CD4-positive, alpha-beta T cell (primary cell): ENCODE measurements at regions not wholly inside any gene's neighbourhood (a gene's known extent, or its start where the extent isn't known, plus 50 kb on each side); places are given as distances from the start of the nearest gene placed in this dataset.

Experiments used
- ATAC-seq: fragments of 200-7000 bp; cut with Tn5 transposase; one replicate; pipeline ENCODE4 v1.10.0; 2022; ENCODE audit warnings: mild to moderate bottlenecking; ENCODE audit not compliant: poor library complexity
- CTCF ChIA-PET: fragments of 350-600 bp; sonication (Branson Sonifier 250); formaldehyde crosslinking; loops from one replicate; lab custom pipeline; 2021; ENCODE audit warnings: antibody characterized with exemption, inconsistent platforms; lab: Charles Lee
- POLR2A ChIA-PET: fragments of 350-600 bp; sonication (Branson Sonifier 250); formaldehyde crosslinking; loops from one replicate; lab custom pipeline; 2021; ENCODE audit warnings: antibody characterized with exemption, inconsistent platforms; lab: Charles Lee
- DNase-seq, 14 experiments: peaks; one replicate each; pipeline ENCODE4 v3.0.0-alpha.2; 2013 to 2020; ENCODE audit warnings: mixed read lengths in 2 of 14
- H3K27ac ChIP-seq, 2 donors: one replicate each; pipeline versions ENCODE4 v1.5.1 to v1.7.0; 2013; ENCODE audit warnings: low read length in 2 of 2, low read depth in 1 of 2, mild to moderate bottlenecking in 1 of 2
- H3K27me3 ChIP-seq, 2 experiments: 1 replicate in 1 of 2; 2 replicates in 1 of 2; pipeline versions ENCODE4 v1.6.1 to v1.7.0; 2013; ENCODE audit warnings: low read length in 2 of 2, control low read depth in 1 of 2, mild to moderate bottlenecking in 1 of 2, moderate library complexity in 1 of 2; ENCODE audit not compliant: insufficient read depth in 2 of 2, control insufficient read depth in 1 of 2
- H3K36me3 ChIP-seq: one replicate; pipeline ENCODE4 v1.6.1; 2013; ENCODE audit warnings: low read length, control low read depth; ENCODE audit not compliant: insufficient read depth
- H3K4me1 ChIP-seq: one replicate; pipeline ENCODE4 v1.6.1; 2013; ENCODE audit warnings: low read length, control low read depth; ENCODE audit not compliant: insufficient read depth
- H3K4me3 ChIP-seq: one replicate; pipeline ENCODE4 v1.5.1; 2013; ENCODE audit warnings: mild to moderate bottlenecking, low read length, moderate library complexity
- H3K9me3 ChIP-seq, 2 experiments: 1 replicate in 1 of 2; 2 replicates in 1 of 2; pipeline versions ENCODE4 v1.6.1 to v1.7.0; 2013; ENCODE audit warnings: low read length in 2 of 2, mild to moderate bottlenecking in 2 of 2, control low read depth in 1 of 2, moderate library complexity in 1 of 2; ENCODE audit not compliant: control insufficient read depth in 1 of 2, insufficient read depth in 1 of 2
- H3K27ac Mint-ChIP-seq: one replicate; pipeline ENCODE4 v1.8.0; 2020; ENCODE audit warnings: mixed read lengths
- H3K27me3 Mint-ChIP-seq: one replicate; pipeline ENCODE4 v1.8.0; 2021; ENCODE audit warnings: mixed read lengths
- H3K36me3 Mint-ChIP-seq: one replicate; pipeline ENCODE4 v1.8.0; 2021; ENCODE audit warnings: low read depth, mixed read lengths
- H3K4me1 Mint-ChIP-seq: one replicate; pipeline ENCODE4 v1.8.0; 2021; ENCODE audit warnings: low read depth, mixed read lengths
- H3K4me3 Mint-ChIP-seq: one replicate; pipeline ENCODE4 v1.8.0; 2020; ENCODE audit warnings: mild to moderate bottlenecking, mixed read lengths
- H3K9me3 Mint-ChIP-seq: one replicate; pipeline ENCODE4 v1.8.0; 2020; ENCODE audit warnings: mixed read lengths
- intact Hi-C, 2 experiments: fragments of 100-400 bp; cut with DNase I in 1 of 2; cut with micrococcal nuclease in 1 of 2; formaldehyde crosslinking; loops; one replicate each; pipeline versions ENCODE4 v1.15.1 to v1.9.0; 2023 to 2025; cut with DNase I, micrococcal nuclease
- TF ChIP-seq, protein P1 (sequence below): fragments of 200-600 bp; IDR thresholded peaks from one replicate; pipeline ENCODE4 v1.8.0; 2022; ENCODE audit warnings: antibody characterized with exemption, mild to moderate bottlenecking

DNA sequence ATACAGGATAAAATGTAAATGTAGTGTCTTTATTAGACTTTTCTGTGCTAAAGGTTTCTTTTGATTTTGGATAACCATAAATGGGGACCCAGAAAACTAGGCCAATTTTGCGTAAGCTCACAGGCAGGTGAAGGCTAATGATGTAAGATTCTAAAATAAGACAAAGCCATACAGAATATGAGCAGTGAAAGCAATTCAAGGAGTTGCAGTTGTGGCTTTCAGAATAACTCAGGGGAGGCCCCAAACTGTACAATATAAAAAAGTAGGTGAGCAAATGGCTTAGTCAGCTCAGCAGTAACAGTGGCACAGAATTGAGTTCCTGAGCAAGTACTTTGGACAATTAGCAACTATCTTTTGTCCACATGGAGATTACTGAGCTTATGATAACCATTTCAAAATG is 81.7 kb upstream of the NRP1 start:
- no peaks in the 10 kb centered on the region for H3K36me3 ChIP-seq
- H3K4me3 ChIP-seq: no peak overlapping the region
- H3K9me3 ChIP-seq: no peaks in the 10 kb centered on the region
- DNase-seq (no peak), ATAC-seq (no peak)
- peaks cover 0 to 11% of the 10 kb centered on the region in 2 experiments for H3K27me3 ChIP-seq
- ChIA-PET CTCF (no interaction called here), POLR2A (no interaction called here)
- no peak overlapping the region for H3K4me3 Mint-ChIP-seq
- H3K27ac Mint-ChIP-seq: no peak overlapping the region
- H3K4me1 Mint-ChIP-seq: no peaks in the 10 kb centered on the region
- intact Hi-C loops: no loop called here
- H3K4me1 ChIP-seq: no peaks in the 10 kb centered on the region
- peaks cover 26% of the 10 kb centered on the region for H3K27me3 Mint-ChIP-seq
- TF ChIP-seq, protein P1, sequence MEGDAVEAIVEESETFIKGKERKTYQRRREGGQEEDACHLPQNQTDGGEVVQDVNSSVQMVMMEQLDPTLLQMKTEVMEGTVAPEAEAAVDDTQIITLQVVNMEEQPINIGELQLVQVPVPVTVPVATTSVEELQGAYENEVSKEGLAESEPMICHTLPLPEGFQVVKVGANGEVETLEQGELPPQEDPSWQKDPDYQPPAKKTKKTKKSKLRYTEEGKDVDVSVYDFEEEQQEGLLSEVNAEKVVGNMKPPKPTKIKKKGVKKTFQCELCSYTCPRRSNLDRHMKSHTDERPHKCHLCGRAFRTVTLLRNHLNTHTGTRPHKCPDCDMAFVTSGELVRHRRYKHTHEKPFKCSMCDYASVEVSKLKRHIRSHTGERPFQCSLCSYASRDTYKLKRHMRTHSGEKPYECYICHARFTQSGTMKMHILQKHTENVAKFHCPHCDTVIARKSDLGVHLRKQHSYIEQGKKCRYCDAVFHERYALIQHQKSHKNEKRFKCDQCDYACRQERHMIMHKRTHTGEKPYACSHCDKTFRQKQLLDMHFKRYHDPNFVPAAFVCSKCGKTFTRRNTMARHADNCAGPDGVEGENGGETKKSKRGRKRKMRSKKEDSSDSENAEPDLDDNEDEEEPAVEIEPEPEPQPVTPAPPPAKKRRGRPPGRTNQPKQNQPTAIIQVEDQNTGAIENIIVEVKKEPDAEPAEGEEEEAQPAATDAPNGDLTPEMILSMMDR: no peak
- no peaks in the 10 kb centered on the region for H3K36me3 Mint-ChIP-seq
- H3K9me3 Mint-ChIP-seq: no peaks in the 10 kb centered on the region
- H3K27ac ChIP-seq: no peak overlapping the region

DNA sequence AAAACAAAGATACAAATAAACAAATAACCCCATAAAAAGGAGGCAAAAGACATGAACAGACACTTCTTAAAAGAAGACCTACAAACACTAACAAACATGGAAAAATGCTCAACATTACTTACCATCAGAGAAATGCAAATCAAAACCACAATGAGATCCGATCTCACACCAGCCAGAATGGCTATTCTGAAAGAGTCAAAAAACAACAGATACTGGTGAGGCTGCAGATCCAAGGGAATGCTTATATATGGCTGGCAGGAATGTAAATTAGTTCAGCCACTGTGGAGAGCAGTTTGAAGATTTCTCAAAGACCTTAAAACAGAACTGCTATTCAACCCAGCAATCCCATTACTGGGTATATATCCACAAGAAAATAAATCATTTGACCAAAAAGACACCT is 80.4 kb upstream of the NRP1 start:
- Histone ChIP-seq H3K9me3 (no peaks in the 10 kb centered on the region), H3K27me3 (peaks cover 0 to 9% of the 10 kb centered on the region in 2 experiments), H3K36me3 (no peaks in the 10 kb centered on the region), H3K4me1 (no peaks in the 10 kb centered on the region), H3K4me3 (no peak overlapping the region), H3K27ac (no peak overlapping the region)
- DNase-seq (no peak), ATAC-seq (no peak)
- TF ChIP-seq, protein P1: no peak
- ChIA-PET CTCF (no interaction called here), POLR2A (no interaction called here)
- peaks cover 33% of the 10 kb centered on the region for H3K27me3 Mint-ChIP-seq
- no peak overlapping the region for H3K4me3 Mint-ChIP-seq
- no peak overlapping the region for H3K27ac Mint-ChIP-seq
- no peaks in the 10 kb centered on the region for H3K9me3 Mint-ChIP-seq
- intact Hi-C loops: no loop called here
- H3K4me1 Mint-ChIP-seq: no peaks in the 10 kb centered on the region
- H3K36me3 Mint-ChIP-seq: no peaks in the 10 kb centered on the region

DNA sequence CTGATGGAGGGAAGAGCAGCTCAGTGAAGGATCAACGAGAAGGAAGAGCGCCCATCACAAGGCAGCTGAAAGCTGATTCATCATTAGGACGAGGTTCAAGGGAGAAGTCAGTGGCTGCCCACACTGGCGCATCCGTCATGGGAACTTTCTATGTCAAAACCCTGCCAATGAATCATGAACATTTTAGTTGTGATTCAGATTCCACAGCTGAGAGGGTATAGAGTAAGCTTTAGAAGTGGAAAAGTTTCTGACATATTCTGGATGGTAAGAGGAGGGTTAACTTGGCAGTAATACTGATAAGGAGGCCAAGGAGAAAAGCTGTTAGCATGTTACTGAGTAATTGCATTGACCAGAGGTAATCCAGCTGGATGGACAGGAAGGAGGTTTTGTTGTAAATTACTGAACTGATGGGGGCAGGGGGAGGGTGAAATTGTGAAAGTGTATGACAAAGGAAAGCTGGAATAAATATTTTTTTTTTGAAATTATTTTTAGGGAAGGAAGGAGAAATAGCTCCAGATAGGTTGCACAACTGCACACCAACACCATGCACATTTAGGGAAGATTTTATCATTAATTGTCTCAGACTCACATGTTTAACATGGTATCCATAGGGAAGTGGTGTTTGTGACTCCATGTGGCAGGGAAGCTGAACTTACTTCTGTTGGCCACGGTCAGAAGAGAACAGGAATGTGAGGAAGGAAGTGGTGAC is 78.3 kb upstream of the NRP1 start:
- POLR2A ChIA-PET: no interaction called here
- DNase-seq (peak in 2 of 14 experiments; percentile 48 to 57), ATAC-seq (no peak)
- Histone ChIP-seq H3K4me3 (no peak overlapping the region), H3K4me1 (no peaks in the 10 kb centered on the region), H3K36me3 (no peaks in the 10 kb centered on the region), H3K27ac (no peak overlapping the region), H3K27me3 (peaks cover 0 to 12% of the 10 kb centered on the region in 2 experiments), H3K9me3 (no peaks in the 10 kb centered on the region)
- Mint-ChIP-seq H3K36me3 (no peaks in the 10 kb centered on the region), H3K27ac (no peak overlapping the region), H3K4me3 (no peak overlapping the region), H3K9me3 (no peaks in the 10 kb centered on the region), H3K27me3 (peaks cover 35% of the 10 kb centered on the region), H3K4me1 (no peaks in the 10 kb centered on the region)
- intact Hi-C loops: no loop called here
- CTCF ChIA-PET: no interaction called here
- TF ChIP-seq, protein P1: no peak
